A204.1 (cell line): ENCODE measurements at regions not wholly inside any gene's neighbourhood (a gene's known extent, or its start where the extent isn't known, plus 50 kb on each side); places are given as distances from the start of the nearest gene placed in this dataset.
"Not testable (repeated sequence)": the region's sequence is repeated elsewhere in the genome, so short reads cannot be mapped to it uniquely, and the experiment has no call there.

Source experiments
- FAIRE-seq: peaks from 2 replicates; lab custom pipeline; 2012; peaks lifted over from hg19 to GRCh38; lab: Jason Lieb, UNC

GRCh38 chr2:142325870-142326269 lies 195.1 kb upstream of the LRP1B start:
- no peak for FAIRE-seq

GRCh38 chr2:142323206-142323605 lies 192.4 kb upstream of the LRP1B start:
- no peak for FAIRE-seq

GRCh38 chr2:142321706-142322280 lies 191.0 kb upstream of the LRP1B start:
- no peak for FAIRE-seq

DNA sequence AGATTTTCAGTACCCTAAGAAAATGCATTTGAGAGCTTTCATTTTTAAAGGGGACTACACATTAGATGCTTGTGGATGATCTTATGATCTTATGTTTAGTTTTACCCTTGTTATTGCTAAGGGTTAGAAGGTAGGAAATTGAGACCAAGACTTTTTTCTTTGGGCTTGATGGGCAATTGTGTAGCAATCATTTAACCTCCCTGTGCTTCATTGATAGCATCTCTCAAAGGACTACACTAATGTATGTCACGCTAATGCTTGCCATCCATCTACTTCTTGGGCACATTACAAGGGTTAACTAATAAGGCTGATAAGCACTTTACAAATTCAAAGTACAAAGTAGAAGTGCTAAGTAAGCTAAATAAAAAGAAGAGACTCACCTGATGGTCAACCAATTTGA lies 189.3 kb upstream of the LRP1B start:
- no peak for FAIRE-seq

- no peak for FAIRE-seq
Measured at GRCh38 chr2:142316049-142316448, 185.2 kb upstream of the LRP1B start.

GRCh38 chr2:142315346-142315745 lies 184.5 kb upstream of the LRP1B start:
- FAIRE-seq = no peak

DNA sequence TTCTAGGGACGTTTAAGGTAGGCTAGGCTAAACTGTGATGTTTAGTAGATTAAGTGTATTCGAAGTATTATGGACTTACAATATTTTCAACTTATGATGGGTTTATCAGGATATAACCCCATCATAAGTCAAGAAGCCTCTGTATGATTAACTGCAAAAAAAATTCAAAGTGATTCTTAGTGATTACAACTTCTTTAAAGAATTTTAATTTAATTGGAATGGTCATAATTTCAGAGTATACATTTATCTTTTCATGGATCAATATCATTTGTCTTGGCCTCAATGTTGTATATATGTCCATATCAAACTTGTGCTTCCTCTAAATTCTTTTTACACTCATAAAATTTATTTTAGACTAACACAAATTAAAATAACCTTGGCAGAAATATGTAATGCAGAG lies 183.3 kb upstream of the LRP1B start:
- FAIRE-seq = no peak

- FAIRE-seq = no peak
Measured at GRCh38 chr2:142310530-142310929, 179.7 kb upstream of the LRP1B start.

GRCh38 chr2:142308744-142309143 lies 177.9 kb upstream of the LRP1B start:
- FAIRE-seq = no peak

GRCh38 chr2:142307616-142308115 lies 176.8 kb upstream of the LRP1B start:
- no peak for FAIRE-seq

DNA sequence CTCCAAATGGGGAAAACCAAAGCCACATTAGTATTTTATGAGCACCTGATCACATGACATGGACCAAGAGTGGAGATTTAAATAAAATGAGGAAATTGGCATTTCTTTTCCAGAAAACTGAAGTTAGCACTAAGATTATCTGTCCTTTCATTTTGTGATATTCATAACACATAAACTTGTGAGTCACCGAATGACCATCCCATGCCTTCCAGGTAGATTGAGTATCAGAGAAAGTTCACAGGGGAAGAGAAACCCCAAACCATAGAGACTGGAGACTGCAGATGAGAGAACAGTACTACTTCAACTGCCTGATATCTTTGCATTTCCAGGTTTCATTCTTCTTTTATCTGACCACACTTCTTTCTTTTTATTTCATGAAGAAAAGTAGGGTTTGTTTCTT lies 176.3 kb upstream of the LRP1B start:
- no peak for FAIRE-seq

GRCh38 chr2:142306131-142306530 lies 175.3 kb upstream of the LRP1B start:
- no peak for FAIRE-seq

DNA sequence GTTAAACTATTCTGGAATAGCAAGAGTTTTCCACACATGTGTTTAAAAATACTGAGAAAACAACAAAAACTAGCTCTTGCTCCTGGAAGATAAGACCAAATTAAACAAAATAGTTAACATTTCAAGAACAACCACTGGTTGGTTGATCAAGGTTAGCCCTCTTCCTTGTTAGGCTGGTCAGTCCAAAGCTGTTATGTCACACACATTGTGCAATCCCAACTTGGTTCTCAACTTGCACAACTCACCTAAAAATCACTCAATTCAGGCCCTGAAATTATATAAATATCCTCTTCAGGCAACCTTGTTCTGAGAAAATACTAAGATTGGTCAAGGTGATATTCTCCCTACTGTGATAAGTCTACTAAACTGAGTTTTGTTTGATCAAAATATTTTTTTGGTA lies 169.7 kb upstream of the LRP1B start:
- no peak for FAIRE-seq

DNA sequence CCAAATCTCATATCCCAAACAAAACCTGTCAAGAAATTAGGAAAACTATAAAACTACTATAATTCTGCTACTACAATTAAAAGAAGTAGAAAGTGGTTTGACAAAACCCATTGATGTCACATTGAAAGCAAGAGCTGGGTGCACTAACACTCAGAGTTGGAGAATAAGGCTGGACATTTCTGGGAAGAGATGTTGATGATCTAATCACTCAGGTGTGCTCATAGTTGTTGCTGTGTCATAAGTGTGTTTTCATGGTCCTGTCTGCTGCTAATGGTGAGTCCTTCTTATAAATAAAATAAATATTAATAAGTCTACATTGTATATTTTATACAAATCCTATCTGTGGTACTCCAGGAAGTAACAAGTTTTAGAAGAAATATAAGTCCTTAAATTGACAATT lies 168.2 kb upstream of the LRP1B start:
- no peak for FAIRE-seq

- FAIRE-seq = no peak
Measured at GRCh38 chr2:142294225-142294624, 163.4 kb upstream of the LRP1B start.

DNA sequence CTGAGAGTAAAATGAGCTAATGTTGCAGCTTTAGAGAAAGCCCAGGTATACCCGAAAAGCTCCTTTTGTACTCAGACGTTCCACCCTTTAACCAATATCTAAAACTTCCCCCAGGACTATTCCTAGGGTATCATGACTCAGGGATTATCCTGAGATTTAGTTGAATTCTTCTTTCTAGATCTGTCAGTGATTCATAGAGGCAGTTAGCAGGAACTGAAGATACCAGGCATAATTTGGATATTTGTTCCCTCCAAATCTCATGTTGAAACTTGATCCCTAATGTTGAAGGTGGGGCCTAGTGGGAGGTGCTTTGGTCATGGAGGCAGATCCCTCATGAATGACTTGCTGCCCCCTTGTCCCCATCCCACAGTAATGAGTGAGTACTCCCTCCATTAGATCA lies 161.2 kb upstream of the LRP1B start:
- no peak for FAIRE-seq

DNA sequence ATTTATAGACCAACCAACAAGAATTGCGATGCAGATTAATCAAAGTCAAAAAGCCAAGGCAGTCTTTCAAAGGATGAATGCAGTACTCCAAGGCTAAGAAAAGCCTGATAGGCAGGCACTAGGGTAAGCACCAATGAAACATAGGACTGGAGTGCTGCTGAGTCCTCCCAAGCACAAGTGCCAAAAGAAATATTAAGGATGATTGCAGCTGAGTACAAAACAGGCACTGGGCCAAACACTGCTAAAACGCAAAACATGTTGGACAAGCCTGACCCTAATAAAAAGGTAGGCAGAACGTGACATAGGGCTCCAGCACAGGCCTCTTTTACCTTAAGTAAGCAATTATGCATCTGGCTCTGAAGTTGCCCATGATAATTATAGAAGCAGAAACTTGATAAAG lies 160.1 kb upstream of the LRP1B start:
- no peak for FAIRE-seq

DNA sequence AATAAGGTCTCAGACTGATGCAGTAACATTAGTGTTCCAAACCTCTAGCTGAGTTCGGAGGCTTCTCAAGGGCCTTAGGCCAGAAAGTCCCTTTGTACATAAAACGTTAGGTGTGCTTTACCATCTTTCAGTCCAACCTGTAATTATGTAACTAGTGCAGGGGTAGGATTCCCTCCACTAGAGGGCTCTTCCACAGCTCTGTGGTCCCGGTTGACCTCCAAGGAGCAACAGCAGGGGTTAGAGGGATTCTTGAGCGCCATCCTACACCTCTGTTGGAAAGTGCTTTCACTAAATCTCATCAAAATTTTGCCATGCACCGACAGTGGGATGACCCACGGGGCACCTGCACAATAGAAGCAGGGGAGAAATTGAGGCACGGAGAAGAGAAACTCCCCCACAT lies 155.8 kb upstream of the LRP1B start:
- FAIRE-seq = no peak

GRCh38 chr2:142285480-142285879 lies 154.7 kb upstream of the LRP1B start:
- FAIRE-seq = no peak

DNA sequence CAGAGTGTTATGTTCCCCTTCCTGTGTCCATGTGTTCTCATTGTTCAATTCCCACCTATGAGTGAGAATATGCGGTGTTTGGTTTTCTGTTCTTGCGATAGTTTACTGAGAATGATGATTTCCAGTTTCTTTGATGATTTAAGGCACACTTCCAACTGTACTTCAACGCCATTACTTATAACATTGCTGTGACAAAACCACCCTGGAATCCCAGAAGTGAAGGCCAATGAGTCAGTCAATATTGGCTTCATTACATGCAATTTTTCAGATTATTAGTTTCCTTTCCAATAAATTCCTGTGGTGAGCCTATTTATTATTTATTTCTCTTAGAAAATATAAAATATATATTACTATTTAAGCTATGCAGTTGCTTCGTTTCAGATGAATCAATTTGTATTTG lies 153.5 kb upstream of the LRP1B start:
- not testable (repeated sequence) for FAIRE-seq

DNA sequence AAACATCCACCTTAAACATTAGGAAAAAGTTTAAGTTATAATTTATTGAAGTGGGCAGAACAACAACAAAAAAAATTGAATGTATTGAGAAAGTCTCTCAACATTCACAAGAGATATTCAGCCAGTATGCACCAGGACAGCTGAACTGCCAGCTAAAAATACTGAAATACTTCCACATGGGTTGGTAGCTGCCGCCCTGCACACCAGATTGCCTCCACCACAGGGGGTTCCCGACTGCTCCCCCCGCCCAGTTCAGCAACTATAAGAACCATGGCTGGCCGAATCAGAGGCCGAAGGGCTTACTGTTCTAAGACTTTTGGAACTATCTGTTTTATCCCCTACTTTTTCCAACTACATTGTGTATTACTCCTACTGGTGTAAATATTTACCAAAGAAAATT lies 150.0 kb upstream of the LRP1B start:
- FAIRE-seq = no peak

DNA sequence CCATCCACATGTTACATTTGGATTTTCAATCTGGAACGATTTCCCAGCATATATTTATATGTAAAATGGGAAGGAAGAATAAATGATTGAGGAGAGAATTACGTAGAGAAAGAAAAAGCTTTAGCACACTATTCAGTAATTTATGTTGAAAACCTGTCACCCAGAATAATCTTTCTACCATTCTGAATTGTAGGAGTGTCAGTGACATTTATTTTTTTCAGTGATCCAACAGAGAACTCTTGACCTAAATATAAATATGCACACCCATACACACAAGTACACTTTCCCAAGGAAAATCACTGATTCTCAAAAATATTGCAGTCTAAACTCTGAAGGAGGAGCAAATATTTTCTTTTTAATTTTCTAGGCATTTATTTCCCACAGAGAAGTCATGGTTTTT lies 140.2 kb upstream of the LRP1B start:
- FAIRE-seq = no peak

DNA sequence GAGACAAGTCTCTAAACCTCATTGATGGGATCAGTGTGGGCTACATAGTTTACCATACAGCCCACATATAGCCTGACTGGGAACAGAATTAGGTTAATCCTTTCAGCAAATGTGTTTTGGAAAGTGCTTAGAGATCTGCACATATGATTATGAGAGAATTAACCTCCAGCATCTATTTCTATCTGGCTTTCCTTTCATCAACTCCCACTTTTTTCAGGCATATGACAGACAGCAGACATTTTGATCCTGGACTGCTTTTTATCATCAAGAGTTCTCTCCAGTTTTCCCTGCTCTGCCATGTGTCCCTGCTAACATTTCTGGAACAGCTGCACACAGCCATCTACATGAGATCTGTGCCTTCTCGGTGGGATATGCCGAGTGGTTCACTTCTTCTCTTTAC lies 139.5 kb upstream of the LRP1B start:
- no peak for FAIRE-seq

- no peak for FAIRE-seq
Measured at GRCh38 chr2:142259356-142259755, 128.5 kb upstream of the LRP1B start.

- no peak for FAIRE-seq
Measured at GRCh38 chr2:142254031-142254430, 123.2 kb upstream of the LRP1B start.
